NCI-H460 (cell line): ENCODE measurements at regions not wholly inside any gene's neighbourhood (a gene's known extent, or its start where the extent isn't known, plus 50 kb on each side); places are given as distances from the start of the nearest gene placed in this dataset.
"Not testable (repeated sequence)": the region's sequence is repeated elsewhere in the genome, so short reads cannot be mapped to it uniquely, and the experiment has no call there.

ENCODE experiments used
- DNase-seq: peaks from one replicate; pipeline ENCODE4 v3.0.0-alpha.2; 2016; ENCODE audit warnings: low read depth; ENCODE audit errors: extremely low read depth

- DNase-seq = no peak
Observed at GRCh38 chr3:163335429-163335828, 1742.9 kb downstream of the SI start.

- DNase-seq = no peak
Observed at GRCh38 chr3:163328680-163329079, 1749.6 kb downstream of the SI start.

DNA sequence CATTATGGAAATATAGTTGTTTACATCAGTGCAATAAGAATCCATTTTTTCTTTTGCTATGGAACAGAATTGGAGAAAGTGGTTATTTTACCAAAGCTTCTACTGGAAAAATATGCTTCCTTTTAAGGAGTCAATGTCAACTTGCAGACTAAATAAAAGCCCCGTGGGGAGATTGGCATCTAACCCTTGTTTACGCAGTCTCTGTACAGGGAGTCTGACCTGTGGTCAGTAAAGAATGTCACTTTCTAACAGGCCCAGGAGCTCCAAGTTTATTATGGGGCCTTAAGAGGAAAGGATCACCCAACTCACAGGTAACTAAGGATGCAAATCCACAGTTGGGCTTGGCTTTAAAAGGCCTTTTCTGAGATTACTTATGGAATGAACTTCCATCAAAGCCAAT lies 1751.2 kb downstream of the SI start:
- no peak for DNase-seq

GRCh38 chr3:163315786-163316185 lies 1762.5 kb downstream of the SI start:
- no peak for DNase-seq

DNA sequence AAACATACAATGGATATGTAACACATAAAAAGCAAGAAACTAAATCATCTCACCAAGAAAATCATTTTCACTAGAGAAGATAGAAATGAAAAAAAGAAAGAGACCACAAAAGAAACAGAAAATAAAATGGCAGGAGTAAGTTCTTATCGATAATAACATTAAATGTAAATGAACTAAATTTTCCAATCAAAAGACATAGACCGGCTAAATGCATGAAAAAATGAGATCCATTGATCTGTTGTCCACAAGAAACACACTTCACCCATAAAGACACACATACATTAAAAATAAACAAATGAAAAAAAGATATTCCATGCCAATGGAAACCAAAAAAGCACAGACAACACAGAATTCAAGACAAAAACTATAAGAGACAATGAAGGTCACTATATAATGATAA lies 1771.9 kb downstream of the SI start:
- no peak for DNase-seq

GRCh38 chr3:163273694-163274093 lies 1777.1 kb downstream of the OTOL1 start:
- no peak for DNase-seq

DNA sequence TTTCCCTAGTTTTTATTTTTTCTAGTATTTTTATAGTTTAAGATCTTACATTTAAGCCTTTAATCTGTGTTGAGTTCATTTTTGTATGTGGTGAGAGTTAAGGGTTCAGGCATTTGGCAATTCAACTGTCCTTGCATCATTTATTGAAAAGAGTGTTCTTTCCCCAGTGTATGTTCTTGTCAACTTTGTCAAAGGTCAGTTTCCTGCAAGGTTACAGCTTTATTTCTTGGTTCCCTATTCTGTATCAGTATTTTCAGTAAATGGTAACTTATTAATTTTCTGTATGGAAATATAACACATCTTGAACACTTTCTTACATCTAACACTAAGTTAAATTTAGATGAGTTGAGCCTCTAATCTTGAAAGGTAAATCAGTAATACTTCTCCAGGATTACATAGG lies 1770.1 kb downstream of the OTOL1 start:
- DNase-seq = no peak

GRCh38 chr3:163261618-163262017 lies 1765.0 kb downstream of the OTOL1 start:
- no peak for DNase-seq

GRCh38 chr3:163261056-163261455 lies 1764.4 kb downstream of the OTOL1 start:
- no peak for DNase-seq

DNA sequence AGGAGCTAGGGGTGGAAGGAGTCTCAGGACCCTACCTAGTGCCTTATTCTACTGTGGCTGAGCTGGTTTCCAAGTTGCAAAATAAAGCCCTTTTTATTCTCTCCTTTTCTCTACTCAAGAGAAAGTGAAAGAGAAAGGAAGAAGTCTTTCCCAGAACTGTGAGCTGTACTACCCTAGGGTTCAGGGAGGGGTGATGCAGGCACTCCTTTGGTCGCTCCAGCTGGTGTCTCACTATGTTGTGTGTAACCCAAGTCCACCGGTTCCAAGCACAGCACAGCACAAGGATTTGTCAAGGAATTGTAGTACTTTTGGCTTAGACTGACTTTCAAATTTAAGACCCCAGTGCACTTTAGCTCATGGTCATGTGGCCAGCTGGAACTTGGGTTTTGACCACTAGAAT lies 1721.7 kb downstream of the OTOL1 start:
- DNase-seq = no peak

DNA sequence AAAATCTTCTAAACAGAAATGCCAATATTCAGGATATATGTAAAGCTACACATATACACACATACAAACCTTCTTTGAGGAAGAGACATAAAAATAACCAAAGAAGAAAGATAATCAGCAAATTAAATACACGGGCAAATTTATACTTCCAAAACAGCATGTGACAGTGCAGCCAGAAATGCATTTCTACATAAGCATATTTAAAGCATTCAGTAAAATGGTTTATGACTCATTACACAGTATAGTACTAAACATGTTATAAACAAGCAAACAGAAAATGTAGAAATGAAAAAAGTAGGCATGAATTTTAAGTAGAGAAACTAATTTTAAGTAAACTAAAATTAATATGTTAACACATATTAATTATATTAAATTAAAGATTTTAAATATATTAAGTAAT lies 1717.2 kb downstream of the OTOL1 start:
- no peak for DNase-seq

- DNase-seq = no peak
Observed at GRCh38 chr3:163196815-163197374, 1700.3 kb downstream of the OTOL1 start.

GRCh38 chr3:163196245-163196644 lies 1699.6 kb downstream of the OTOL1 start:
- DNase-seq = no peak

- DNase-seq = no peak
Observed at GRCh38 chr3:163185721-163186350, 1689.2 kb downstream of the OTOL1 start.

DNA sequence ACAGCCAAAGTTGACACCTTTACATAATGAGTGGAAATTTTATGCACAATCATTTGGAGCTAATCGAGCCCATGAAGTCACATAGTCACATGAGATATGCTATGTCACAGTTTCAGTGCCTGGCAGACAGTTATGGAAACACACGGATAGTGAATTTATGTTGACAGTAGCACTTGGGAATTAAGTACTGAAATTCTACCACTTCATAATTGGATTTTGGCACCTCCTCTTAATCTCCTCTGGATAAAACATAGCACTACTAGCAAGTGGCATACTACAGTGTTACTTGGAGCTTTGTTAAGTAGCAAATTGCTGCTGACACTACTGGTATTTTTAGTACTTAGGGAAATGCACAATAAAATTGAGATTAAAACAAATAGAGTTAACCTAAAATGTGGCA lies 1679.4 kb downstream of the OTOL1 start:
- no peak for DNase-seq

GRCh38 chr3:163172513-163172912 lies 1675.9 kb downstream of the OTOL1 start:
- DNase-seq = not testable (repeated sequence)

- no peak for DNase-seq
Observed at GRCh38 chr3:163166197-163166596, 1669.6 kb downstream of the OTOL1 start.

DNA sequence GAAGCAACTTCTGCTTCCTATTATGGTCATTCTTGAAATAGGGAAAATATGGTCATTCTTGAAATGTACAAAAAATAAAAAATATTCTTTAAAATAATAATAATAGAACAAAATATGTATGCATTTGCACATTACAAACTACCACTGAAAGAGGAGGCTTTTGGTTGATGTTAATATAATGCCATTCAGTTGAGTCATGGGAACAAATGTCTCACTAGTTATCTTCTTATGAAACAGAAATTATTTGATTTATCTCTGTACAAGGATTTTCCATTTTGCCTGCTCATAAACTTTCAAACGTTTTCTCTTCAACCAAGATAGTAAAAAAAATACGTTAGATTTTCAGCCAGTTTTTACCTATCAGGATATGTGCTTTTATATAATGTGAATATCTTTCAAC lies 1662.7 kb downstream of the OTOL1 start:
- no peak for DNase-seq

GRCh38 chr3:163139600-163139999 lies 1643.0 kb downstream of the OTOL1 start:
- no peak for DNase-seq

- DNase-seq = no peak
Observed at GRCh38 chr3:163138258-163138657, 1641.7 kb downstream of the OTOL1 start.

DNA sequence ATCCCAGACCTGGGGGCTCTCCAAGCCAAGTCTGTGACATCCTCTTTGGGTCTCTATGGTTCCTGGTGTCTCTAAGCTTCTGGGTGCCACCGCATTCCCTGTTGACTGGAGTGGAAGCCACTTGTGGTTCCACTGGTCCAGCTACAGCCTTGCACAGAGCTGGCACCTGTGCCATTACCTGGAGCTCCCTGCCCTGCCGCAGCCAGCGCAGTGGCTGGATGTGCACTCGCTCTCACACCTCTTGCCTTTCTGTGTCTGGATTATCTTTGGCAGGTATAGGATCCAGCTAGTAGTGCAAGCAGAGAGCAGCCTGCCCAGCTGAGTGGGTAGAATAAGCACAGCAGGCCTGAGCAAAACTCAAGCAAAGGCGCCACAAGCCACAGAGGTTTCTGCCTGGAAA lies 1635.5 kb downstream of the OTOL1 start:
- DNase-seq = no peak

GRCh38 chr3:163129287-163129686 lies 1632.7 kb downstream of the OTOL1 start:
- DNase-seq = no peak

DNA sequence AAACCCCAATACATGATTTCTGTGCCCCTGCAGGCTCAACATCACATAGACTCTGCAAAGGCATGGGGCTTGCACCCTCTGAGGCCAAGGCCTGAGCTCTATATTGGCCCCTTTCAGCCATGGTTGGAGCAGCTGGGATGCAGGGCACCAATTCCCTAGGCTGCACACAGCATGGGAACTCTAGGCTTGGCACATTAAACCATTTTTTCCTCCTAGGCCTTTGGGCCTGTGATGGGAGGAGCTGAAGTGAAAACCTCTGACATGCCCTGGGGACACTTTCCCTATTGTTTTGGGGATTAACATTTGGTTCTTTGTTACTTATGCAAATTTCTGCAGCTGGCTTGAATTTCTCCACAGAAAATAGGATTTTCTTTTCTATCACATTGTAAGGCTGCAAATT lies 1629.5 kb downstream of the OTOL1 start:
- DNase-seq = no peak
